ENCODE measurements at regions not wholly inside any gene's neighbourhood (a gene's known extent, or its start where the extent isn't known, plus 50 kb on each side); places are given as distances from the start of the nearest gene placed in this dataset.

- TF ChIP-seq CTCF (IDR thresholded peaks at IDR 0.05; ENCODE audit: low read depth, low read length, missing control alignments): no peak
- Histone ChIP-seq H3K27me3 (replicated peaks) (no peaks in the 10 kb centered on the region), H3K36me3 (replicated peaks) (no peaks in the 10 kb centered on the region), H3K4me3 (ENCODE audit: low read depth, low read length) (no peak overlapping the region), H3K27ac (no peak overlapping the region)
- in situ Hi-C loops (cut with HindIII; ENCODE audit: low pct_ligation_motif_present, low sequenced_read_pairs): no loop called here
- no peak for DNase-seq
Measured at GRCh38 chr13:105297839-105298238, 1237.6 kb downstream of the EFNB2 start.

- in situ Hi-C loops (cut with HindIII; ENCODE audit: low pct_ligation_motif_present, low sequenced_read_pairs): no loop called here
- Histone ChIP-seq H3K4me3 (ENCODE audit: low read depth, low read length) (no peak overlapping the region), H3K36me3 (replicated peaks) (no peaks in the 10 kb centered on the region), H3K27me3 (replicated peaks) (no peaks in the 10 kb centered on the region), H3K27ac (no peak overlapping the region)
- no peak for DNase-seq
- TF ChIP-seq CTCF (IDR thresholded peaks at IDR 0.05; ENCODE audit: low read depth, low read length, missing control alignments): no peak
Measured at GRCh38 chr13:105291987-105292386, 1243.5 kb downstream of the EFNB2 start.

GRCh38 chr13:105290596-105290995 lies 1244.9 kb downstream of the EFNB2 start:
- Histone ChIP-seq H3K36me3 (replicated peaks) (no peaks in the 10 kb centered on the region), H3K27me3 (replicated peaks) (no peaks in the 10 kb centered on the region), H3K4me3 (ENCODE audit: low read depth, low read length) (no peak overlapping the region), H3K27ac (no peak overlapping the region)
- in situ Hi-C loops (cut with HindIII; ENCODE audit: low pct_ligation_motif_present, low sequenced_read_pairs): no loop called here
- TF ChIP-seq CTCF (IDR thresholded peaks at IDR 0.05; ENCODE audit: low read depth, low read length, missing control alignments): no peak
- DNase-seq: no peak

GRCh38 chr13:105285526-105285925 lies 1249.9 kb downstream of the EFNB2 start:
- no peaks in the 10 kb centered on the region for H3K36me3 ChIP-seq (replicated peaks)
- no peak for TF ChIP-seq CTCF (IDR thresholded peaks at IDR 0.05; ENCODE audit: low read depth, low read length, missing control alignments)
- in situ Hi-C loops (cut with HindIII; ENCODE audit: low pct_ligation_motif_present, low sequenced_read_pairs): no loop called here
- no peaks in the 10 kb centered on the region for H3K27me3 ChIP-seq (replicated peaks)
- H3K27ac ChIP-seq: no peak overlapping the region
- DNase-seq: no peak
- no peak overlapping the region for H3K4me3 ChIP-seq (ENCODE audit: low read depth, low read length)

GRCh38 chr13:105282406-105283285 lies 1252.8 kb downstream of the EFNB2 start:
- H3K27ac ChIP-seq: no peak overlapping the region
- no peak overlapping the region for H3K4me3 ChIP-seq (ENCODE audit: low read depth, low read length)
- H3K27me3 ChIP-seq (replicated peaks): no peaks in the 10 kb centered on the region
- in situ Hi-C loops (cut with HindIII; ENCODE audit: low pct_ligation_motif_present, low sequenced_read_pairs): no loop called here
- no peak for TF ChIP-seq CTCF (IDR thresholded peaks at IDR 0.05; ENCODE audit: low read depth, low read length, missing control alignments)
- H3K36me3 ChIP-seq (replicated peaks): no peaks in the 10 kb centered on the region
- no peak for DNase-seq

All from brain microvascular endothelial cell (primary cell).